DMS53 treated with DMSO at 0.1 percent for 48 hours (cell line): ENCODE measurements at regions not wholly inside any gene's neighbourhood (a gene's known extent, or its start where the extent isn't known, plus 50 kb on each side); places are given as distances from the start of the nearest gene placed in this dataset.

Experiments
- DNase-seq: peaks from one replicate; lab custom pipeline; 2025; ENCODE audit not compliant: unreplicated experiment; lab: John Stamatoyannopoulos, UW

DNA sequence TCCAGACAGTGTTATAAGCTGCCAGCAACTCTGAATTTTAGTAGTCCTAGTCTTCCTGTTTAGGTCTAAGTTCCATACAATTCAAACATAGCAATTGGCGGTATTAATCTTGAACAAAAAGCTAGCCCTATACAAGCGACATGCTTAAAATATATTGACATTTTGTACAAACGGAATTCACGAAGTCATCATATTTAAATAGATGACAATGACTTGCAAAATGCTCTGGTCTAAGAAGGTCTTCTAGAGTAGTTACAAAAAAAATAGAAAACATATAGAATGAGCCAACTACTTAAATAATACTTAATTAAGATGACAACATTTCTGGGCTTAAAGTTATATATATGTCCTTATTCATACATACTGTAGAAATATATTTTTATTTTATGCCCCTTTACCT, 446.6 kb downstream of the ANKRD7 start:
- DNase-seq = no peak

DNA sequence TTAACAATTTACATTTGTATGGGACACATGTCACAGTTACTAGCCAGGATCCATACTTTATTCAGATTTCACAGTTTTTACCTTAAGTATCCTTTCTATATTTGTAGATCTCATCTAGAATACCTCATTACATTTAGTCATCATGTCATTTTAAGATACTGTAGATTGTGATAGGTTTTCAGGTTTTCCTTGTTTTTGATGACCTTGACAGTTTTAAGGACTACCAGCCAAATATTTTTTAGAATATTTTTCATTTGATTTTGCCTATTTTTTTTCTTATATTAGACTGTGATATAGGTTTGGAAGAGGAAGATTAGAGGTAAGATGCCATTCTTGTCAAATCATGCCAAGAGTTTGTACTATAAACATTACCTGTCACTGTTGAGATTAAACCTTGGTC, 460.3 kb downstream of the ANKRD7 start:
- no peak for DNase-seq

DNA sequence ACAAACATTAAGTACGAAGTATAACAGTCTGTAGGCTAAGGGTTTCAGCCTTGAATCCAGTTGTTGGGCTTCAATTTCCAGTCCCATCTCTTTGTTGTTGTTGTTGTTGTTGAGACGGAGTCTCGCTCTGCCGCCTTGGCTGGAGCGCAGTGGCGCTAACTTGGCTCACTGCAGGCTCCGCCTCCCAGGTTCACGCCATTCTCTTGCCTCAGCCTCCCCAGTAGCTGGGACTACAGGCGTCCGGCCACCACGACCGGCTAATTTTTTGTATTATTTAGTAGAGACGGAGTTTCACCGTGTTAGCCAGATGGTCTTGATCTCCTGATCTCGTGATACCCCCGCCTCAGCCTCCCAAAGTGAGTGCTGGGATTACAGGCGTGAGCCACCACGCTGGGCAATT, 464.9 kb downstream of the ANKRD7 start:
- no peak for DNase-seq

DNA sequence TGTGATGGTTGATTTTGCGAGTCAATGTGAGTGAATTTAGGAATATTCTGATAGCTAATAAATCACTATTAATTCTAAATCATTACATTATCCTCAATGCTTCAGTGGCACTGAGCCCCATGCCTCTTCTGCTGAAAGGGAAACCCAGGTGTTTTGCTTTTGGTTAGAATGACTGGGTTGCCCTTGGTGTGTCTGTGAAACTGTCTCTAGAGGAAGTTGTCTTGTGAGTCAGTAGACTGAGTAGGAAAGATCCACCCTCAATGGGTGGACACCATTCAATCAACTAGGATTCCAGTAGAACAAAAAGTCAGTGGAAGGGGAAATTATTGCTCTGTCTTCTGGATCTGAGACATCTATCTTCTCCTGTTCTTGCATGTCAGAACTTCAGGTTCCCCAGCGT, 472.4 kb downstream of the ANKRD7 start:
- DNase-seq = no peak

DNA sequence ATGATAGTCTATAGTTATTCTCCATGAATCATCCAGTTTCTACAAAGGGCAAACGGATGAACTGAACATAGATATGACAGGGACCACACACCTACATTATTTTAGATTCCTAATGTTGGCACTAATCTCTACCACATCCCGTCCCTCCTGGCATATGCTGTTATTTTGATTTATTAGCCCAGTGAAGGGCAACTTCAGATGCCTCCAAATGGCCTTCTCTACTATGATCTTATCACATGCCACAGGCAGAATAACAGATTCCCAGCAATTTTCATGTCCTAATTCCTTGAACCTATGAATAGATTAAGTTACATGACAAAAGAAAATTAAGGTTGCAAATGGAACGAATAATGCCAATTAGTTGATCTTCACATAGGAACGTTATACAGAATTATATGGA, 474.7 kb downstream of the ANKRD7 start:
- no peak for DNase-seq

DNA sequence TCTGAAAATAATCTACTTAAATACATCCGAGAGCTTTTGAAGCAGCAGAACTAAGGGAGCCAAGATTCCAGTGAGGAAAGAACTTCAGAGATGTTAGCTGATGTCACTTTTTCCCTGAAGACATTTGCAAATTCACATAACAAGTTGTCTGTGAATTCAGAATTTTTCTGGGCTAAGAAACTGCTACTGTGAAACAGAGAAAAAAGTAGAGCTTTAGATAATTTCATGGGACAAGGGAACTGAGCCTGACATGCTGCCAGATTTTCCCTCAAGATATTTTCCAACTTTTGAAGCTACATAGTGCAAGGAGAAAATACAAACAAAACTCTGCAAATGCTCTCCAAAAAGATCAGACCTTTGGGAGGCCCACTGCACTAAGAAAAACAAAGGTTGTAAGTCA, 484.2 kb downstream of the ANKRD7 start:
- DNase-seq = no peak

DNA sequence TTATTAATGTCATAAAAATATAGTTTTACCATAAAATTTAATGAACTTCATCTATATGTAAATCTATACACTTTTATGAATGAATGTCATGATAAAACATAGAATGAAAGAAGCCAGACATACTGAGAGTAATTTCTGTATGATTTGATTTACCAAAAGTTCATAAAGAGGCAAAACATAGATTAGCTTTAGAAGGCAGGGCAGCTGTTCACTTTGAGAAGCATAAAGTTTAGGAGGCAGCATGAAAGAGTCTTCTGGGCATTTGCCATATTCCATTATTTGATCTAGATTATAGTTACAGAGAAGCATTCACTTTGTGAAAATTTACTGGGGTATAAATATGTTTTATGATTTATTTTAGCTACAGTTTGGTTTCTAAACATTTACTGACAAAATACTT, 487.2 kb downstream of the ANKRD7 start:
- DNase-seq = no peak

DNA sequence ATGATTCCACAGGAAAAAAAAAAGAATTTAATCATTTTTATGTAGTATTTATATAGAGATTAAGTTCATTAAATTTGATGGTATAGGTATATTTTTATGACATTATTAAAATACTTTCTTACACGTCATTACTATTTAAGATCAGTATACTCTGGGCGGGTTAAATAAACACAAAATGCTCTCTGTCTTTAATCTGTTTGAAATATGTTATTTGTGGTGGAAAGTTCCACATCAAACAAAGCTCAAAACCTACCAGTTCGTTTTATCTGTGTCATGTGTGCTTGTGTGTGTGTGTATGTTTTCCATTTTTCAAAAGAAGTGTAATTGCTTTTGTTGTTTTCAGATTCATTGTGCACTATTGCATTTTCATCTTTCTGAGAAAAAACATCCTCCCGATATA, 488.5 kb downstream of the ANKRD7 start:
- no peak for DNase-seq

DNA sequence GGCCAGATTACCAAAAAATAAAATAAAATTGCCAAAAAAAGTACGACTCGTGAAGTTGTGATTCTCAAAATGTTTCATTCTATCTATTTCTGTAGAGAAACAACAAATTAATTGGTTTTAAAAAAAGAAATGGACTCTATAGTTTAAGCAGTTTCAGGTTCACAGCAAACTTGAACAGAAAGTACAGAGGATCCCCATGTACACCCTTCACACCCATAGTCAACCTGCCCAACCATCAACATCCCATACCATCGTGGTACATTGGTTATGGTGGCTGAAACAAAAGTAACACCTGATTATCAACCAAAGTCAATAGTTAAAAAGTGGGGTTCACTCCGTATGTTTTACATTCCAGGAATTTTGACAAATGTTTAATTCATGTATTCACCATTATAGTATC, 496.1 kb downstream of the ANKRD7 start:
- DNase-seq = no peak

DNA sequence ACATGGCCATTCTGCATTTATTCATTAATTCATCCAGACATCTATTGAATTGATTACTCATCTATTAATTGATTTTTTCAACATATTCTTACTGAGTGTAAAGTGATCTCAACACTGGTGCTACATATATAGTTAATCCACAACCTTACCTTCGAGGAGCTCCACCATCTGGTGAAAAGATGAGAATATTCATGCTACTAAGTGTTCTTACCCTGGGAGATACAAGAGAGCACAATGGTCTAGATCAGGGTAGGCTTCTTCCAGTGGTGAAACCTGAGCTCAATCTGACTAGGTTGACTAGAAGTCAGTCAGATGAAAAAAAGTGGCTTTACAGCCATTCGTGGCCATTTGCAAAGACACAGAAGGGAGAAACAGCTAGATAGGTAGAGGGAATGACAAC, 507.4 kb downstream of the ANKRD7 start:
- peak; percentile 41 for DNase-seq

DNA sequence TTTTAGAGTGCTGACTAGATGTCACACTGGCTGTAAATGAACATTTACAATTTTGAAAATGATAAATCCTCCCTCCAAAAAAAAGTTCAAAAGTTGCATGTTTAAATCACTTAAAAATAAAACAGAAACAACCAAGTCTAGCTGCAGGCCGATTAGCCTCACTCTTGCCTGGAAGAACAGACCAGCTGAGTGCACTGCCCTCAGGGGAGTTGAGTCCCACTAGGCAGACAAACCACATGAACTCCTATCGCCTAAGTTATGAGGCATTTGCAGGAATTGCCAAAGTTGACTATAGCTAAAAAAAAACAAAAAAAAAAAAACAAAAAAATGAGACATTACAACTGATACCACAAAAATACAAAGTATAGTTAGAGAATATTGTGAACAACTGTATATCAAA, 510.0 kb downstream of the ANKRD7 start:
- DNase-seq = no peak

DNA sequence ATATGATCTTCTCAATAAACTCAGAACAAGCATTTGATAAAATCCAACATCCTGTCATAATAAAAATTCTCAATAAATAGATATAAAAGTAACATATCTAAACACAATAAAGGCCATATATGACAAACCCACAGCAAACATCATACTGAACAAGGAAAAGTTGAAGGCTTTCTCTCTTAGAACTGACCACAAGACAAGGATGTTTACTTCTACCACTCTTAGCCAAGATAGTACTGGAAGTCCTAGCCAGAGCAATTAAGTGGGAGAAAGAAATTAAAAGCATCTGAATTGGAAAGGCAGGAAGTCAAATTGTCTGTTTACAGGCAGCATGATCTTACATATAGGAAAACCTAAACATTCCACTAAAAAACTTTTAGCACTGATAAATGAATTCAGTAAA, 510.9 kb downstream of the ANKRD7 start:
- no peak for DNase-seq

DNA sequence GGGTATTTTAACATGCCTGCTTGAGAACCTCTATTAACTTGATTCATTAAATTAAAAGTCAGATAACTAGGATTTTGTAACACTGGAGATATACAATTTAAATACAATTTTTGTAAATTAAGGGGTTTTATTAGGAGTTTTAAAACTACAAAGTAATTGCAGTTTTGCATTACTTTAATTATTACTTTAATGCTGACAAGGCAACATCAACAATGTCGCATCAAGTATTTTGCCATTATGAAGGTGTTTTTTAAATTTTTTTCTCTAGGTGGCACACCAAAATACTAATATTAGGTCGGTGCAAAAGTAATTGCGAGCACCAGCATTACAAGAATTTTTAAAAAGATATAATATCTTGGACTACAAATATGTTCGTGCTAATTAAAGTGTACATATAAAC, 513.4 kb downstream of the ANKRD7 start:
- no peak for DNase-seq

DNA sequence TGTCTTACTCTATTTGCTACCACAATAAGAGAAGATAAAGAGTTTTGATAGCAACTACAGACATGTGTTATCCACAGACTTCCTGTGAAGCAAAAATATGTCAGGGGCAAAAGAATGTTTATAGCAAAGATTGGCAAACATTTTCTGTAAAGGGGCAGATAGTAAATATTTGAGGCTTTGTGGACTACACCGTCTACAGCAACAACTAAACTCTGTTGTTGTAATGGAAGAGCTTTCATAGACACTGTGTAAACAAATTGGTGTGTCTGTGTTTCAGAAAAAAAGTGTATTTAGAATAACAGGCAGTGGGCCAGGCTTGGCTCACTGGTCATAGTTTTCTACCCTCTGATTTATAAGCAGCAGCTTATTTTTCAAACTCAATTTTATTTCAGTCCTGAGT, 521.4 kb downstream of the ANKRD7 start:
- DNase-seq = peak; percentile 18

DNA sequence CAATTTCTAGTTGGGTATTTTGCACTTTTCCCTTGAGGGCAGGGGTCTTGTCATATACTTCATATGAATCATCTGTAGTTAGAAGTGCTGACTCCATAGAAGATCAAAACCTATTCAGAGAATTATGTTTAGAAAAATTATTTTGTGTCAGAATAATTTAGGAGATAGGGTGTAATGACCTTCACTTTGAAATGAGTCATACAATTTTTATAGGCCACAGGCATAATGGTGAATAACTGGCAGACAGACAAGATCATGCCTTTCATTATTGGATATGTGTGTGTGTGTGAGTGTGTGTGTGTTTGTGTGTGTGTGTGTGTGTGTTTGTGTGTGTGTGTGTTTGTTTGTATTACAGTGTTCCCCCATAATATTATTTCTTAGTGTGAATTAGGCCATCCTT, 523.0 kb downstream of the ANKRD7 start:
- no peak for DNase-seq

DNA sequence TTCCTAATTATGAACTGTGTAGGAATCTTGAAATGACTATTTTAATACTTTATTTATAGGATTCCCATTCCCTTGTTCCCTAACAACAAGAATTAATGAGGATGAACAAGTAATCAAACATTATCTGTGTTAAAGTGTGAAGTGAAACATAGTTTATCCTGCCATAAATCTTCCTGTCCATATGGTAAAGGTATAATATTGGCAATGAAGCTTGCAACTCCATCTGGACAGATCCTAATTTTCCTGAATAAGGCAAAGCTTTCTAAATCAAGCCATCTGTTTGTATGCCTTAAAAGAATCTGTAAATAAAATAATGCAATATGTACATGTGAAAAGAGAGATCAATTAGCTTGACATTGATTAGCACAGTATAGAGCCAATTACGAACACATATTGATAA, 529.0 kb downstream of the ANKRD7 start:
- DNase-seq = no peak

DNA sequence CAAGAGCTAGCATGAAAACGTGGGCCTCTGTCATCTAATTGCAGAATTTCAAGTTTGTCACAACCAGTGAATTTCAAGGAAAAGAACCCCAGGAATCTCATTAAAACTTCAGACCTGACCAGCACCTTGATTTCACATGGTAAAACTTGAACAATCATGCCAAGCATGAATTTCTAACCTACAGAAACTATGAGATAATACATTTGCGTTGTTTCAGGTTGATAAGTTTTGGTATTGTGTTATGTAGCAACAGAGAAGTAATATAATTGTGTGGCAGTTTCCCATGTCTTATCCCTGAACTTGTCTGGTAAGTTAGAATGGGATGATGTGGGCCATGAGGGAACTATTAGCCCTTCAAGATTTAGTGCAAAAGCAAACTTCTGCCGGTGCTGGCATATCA, 530.1 kb downstream of the ANKRD7 start:
- no peak for DNase-seq

DNA sequence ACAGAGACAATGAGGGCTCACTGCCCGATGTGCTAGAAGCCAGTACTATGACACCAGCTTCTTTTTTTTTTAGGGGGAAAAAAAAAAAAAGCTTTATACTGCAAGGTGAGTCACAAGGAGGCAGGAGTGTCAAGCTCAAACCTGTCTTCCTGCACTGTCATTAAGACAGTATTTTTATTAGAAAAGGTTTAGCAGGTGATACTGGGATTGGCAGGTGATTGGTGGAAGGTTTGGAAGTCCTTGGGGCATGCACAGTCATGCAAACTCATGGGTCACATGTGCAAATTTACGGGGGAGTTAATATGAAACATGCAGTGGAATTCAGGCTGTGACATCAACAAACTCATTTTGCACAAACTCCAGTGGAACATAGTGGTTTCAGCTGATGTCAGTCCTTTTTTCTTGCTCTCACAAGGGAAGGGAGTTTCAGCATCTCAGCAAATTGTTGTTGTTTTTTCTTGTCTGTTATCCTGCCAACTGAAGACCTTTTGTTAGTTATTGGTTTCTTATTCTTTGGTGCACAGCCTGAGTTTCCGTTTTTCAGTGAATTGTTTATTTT, 530.6 kb downstream of the ANKRD7 start:
- no peak for DNase-seq

DNA sequence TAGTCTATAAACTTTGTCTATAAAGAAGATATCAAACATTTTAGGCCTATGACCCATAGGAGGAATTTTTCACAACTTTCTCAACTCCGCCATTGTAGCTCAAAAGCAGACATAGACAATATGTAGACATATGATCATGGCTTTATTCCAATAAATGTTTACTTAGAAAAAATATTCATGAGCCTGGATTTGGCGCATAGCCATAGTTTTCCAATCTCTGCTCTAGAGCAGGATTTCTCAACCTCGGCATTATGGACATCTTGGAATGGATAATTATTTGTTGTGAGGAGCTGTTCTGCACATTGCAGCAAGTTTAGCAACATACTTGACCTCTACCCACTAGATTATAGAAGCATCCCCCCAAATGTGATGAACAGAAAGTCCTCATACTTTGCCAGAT, 532.6 kb downstream of the ANKRD7 start:
- no peak for DNase-seq

DNA sequence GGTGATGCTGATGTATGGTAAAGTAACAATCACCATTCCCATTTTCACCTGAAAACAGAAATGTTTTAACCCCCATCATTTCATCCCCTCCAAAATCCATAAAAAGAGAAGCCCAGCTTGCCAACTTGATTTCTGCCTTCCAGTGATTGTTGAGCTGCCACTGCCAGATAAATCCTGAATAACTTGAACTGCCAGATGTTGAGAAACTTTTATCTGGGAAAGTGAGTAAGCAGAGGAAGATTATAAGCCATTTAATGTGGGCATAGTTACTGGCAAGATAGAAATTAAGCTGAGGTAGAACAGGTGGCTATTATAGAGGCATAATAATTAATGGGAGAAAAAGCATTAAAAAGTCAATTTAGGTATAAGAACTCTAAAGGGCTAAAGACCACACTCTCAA, 534.1 kb downstream of the ANKRD7 start:
- no peak for DNase-seq

DNA sequence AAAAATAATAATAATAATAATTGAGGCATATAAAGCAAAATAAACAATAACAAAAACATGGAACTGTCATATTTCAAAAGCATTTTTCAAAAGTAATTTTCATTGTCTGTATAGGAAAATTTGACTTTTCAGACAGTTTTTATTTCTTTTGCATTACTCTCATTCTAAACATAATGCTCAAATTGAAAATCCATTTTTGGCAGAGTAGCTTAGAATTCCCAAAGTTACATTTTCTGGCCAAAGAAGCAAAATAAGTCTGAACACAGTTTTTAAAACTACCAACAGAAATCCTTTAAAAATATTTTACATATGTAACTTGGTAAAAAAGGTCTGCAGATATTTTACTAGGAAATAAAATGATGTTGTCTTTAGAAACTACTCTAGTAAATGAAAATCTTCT, 535.4 kb downstream of the ANKRD7 start:
- no peak for DNase-seq

DNA sequence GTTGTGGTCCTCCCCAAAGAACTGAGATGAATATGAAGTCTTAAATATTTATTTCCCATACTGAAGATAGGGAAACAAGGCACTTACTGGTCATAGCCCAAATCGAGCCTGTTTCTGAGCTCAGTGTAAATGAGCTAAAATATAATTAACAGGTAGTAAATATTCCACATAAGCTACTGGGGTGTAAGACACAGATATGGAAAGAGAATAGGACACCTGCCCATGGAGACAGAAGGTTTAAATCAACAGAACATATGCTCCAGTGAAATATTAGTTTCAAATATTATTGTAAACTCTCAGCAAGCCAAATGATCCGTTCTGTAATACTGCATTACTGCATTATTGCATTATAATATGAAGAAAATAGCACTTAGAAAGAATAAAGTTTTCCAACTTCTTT, 537.9 kb downstream of the ANKRD7 start:
- DNase-seq = no peak

DNA sequence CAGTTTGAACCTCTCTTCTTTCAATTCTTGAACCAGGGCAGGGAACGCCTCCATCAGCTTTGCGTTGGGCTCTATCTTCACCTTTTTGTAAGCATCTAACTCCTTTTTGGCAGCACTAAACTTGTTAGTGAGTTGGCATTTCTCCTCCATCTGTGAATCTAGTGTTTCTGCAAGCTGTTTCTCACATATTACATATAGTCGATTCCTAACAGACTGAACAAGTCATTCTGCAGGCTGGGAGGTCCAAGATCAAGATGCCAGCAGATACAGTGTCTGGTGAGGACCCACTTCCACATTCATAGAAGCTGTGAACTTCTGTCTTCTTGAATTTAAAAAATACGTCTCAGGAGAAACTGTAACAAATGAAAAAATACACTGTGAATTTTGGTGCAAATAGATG, 539.7 kb downstream of the ANKRD7 start:
- DNase-seq = no peak

DNA sequence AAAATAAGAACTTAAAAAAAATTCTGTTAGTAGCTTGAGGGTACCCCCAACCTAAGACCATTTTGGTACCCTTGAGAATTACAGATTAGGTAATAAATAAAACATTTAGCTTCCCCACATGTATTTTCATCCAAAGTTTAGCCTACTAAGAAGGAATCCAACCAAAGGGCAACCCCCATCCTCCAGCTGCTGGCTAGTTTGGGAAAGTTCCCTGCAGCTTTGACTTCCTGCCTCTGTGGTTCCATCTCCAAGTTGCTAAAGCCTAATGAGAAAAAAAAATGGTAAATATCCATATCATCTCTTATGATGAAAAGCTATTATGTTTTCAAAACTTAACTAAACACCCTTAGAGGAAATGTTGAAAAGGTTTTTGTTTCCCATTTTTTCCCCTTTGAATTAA, 547.2 kb downstream of the ANKRD7 start:
- no peak for DNase-seq
